Testis (tissue), 2 donors: ENCODE measurements at regions not wholly inside any gene's neighbourhood (a gene's known extent, or its start where the extent isn't known, plus 50 kb on each side); places are given as distances from the start of the nearest gene placed in this dataset.

Source experiments
- CTCF ChIP-seq, 3 experiments: fragments of 450-650 bp in 2 of 3; fragments of 200-600 bp in 1 of 3; sonication (generic) in 1 of 3; IDR thresholded peaks; one replicate each; pipeline ENCODE4 v1.5.1; 2016 to 2019; ENCODE audit warnings: antibody characterized with exemption in 3 of 3, mild to moderate bottlenecking in 2 of 3, moderate library complexity in 1 of 3
- POLR2A ChIP-seq: fragments of 450-650 bp; IDR thresholded peaks from one replicate; pipeline ENCODE4 v1.6.1; 2017; ENCODE audit warnings: antibody characterized with exemption, mild to moderate bottlenecking, moderate library complexity

DNA sequence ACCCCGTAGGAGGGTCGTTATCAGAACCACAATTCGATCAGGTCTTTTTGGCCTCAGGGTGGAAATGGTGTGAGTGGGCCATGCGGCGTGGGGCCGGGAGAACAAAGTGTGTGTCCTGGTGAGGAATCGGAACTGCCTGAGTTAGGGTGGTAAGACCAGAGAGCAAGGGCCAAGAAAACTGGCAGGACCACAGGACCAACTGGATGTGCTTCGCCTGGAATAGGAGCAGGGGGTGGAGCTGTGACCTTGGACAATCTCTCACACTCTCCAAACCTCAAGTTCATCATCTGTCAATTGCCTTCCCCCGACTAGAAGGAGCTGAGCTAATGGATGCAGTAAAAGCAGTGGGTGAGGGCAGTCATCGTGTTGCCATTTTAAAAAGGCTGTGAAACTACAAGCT lies 59.5 kb downstream of the NAV1 start:
- TF ChIP-seq CTCF (IDR thresholded peaks at IDR 0.05) (no peak), POLR2A (no peak)
